GM23338 (cell line): ENCODE measurements at regions not wholly inside any gene's neighbourhood (a gene's known extent, or its start where the extent isn't known, plus 50 kb on each side); places are given as distances from the start of the nearest gene placed in this dataset.
A peak's percentile ranks its signal among the peaks of the same experiment; 100 is the strongest.

Experiments used
- ATAC-seq: fragments of 200-7000 bp; cut with Tn5 transposase; 3 replicates; pipeline ENCODE4 v1.9.1; 2020
- DNase-seq: peaks from one replicate; pipeline ENCODE4 v3.0.0-alpha.2; 2015; ENCODE audit warnings: low spot score
- H2AFZ ChIP-seq: fragments of 200-600 bp; sonication (generic); 2 replicates; pipeline ENCODE4 v1.8.0; 2016; ENCODE audit warnings: antibody characterized with exemption, mild to moderate bottlenecking, moderate library complexity
- H3F3A ChIP-seq: fragments of 200-600 bp; sonication (generic); replicated peaks from 2 replicates; pipeline ENCODE4 v1.8.0; 2017; ENCODE audit warnings: antibody characterized with exemption, mixed run types, low read depth
- H3K27ac ChIP-seq: fragments of 200-600 bp; sonication (generic); 2 replicates; pipeline ENCODE4 v1.6.1; 2016; ENCODE audit warnings: low read depth
- H3K27me3 ChIP-seq: fragments of 200-600 bp; sonication (generic); 2 replicates; pipeline ENCODE4 v1.8.0; 2016; ENCODE audit warnings: mild to moderate bottlenecking, mixed run types, moderate library complexity; ENCODE audit not compliant: insufficient read depth
- H3K36me3 ChIP-seq: fragments of 200-600 bp; sonication (generic); 2 replicates; pipeline ENCODE4 v1.8.0; 2016; ENCODE audit warnings: mild to moderate bottlenecking; ENCODE audit not compliant: insufficient read depth
- H3K4me1 ChIP-seq: fragments of 200-600 bp; sonication (generic); 2 replicates; pipeline ENCODE4 v1.8.0; 2016; ENCODE audit warnings: mild to moderate bottlenecking, moderate library complexity; ENCODE audit not compliant: insufficient read depth
- H3K4me2 ChIP-seq: fragments of 200-600 bp; sonication (generic); 2 replicates; pipeline ENCODE4 v1.7.1; 2017; ENCODE audit warnings: mixed run types
- H3K4me3 ChIP-seq: fragments of 200-600 bp; sonication (generic); 2 replicates; pipeline ENCODE4 v1.6.1; 2016; ENCODE audit warnings: mixed run types
- H3K79me2 ChIP-seq: fragments of 200-600 bp; sonication (generic); replicated peaks from 2 replicates; pipeline ENCODE4 v1.8.0; 2017; ENCODE audit warnings: mild to moderate bottlenecking; ENCODE audit not compliant: insufficient read depth
- H3K9me2 ChIP-seq: fragments of 200-600 bp; sonication (generic); 2 replicates; pipeline ENCODE4 v1.8.0; 2017; ENCODE audit not compliant: insufficient read depth
- H4K20me1 ChIP-seq: fragments of 200-600 bp; sonication (generic); replicated peaks from 2 replicates; pipeline ENCODE4 v1.8.0; 2017; ENCODE audit warnings: mild to moderate bottlenecking; ENCODE audit not compliant: insufficient read depth
- H3K27ac Mint-ChIP-seq: 2 replicates; pipeline ENCODE4 v1.8.0; 2020; ENCODE audit warnings: inconsistent platforms, mild to moderate bottlenecking, moderate library complexity, mixed read lengths
- H3K27me3 Mint-ChIP-seq: 3 replicates; pipeline ENCODE4 v1.8.0; 2022; ENCODE audit warnings: low read depth, mild to moderate bottlenecking, moderate library complexity, mixed read lengths, inconsistent platforms; ENCODE audit not compliant: insufficient read depth, poor library complexity
- H3K36me3 Mint-ChIP-seq: 3 replicates; pipeline ENCODE4 v1.8.0; 2021; ENCODE audit warnings: low read depth, mild to moderate bottlenecking, inconsistent platforms, moderate library complexity, mixed read lengths
- H3K4me1 Mint-ChIP-seq: 3 replicates; pipeline ENCODE4 v1.8.0; 2020; ENCODE audit warnings: mild to moderate bottlenecking, inconsistent platforms, mixed read lengths
- H3K4me3 Mint-ChIP-seq: 3 replicates; pipeline ENCODE4 v1.8.0; 2021; ENCODE audit warnings: moderate library complexity, mild to moderate bottlenecking, inconsistent platforms, mixed read lengths
- H3K9me3 Mint-ChIP-seq: 3 replicates; pipeline ENCODE4 v1.8.0; 2020; ENCODE audit warnings: moderate library complexity, mild to moderate bottlenecking, inconsistent platforms, mixed read lengths
- CREB1 ChIP-seq: fragments of 250-450 bp; sonication (Bioruptor Pico); IDR thresholded peaks from 2 replicates; pipeline ENCODE4 v1.5.0; 2020; ENCODE audit warnings: low read depth, mild to moderate bottlenecking, moderate library complexity
- CTCF ChIP-seq, 2 experiments: fragments of 200-600 bp in 1 of 2; sonication (generic) in 1 of 2; conservative IDR thresholded peaks; 2 replicates each; pipeline versions ENCODE4 v1.5.1 to v1.6.1; 2016 to 2017; ENCODE audit warnings: antibody characterized with exemption in 2 of 2, low read depth in 2 of 2, mild to moderate bottlenecking in 2 of 2, moderate library complexity in 1 of 2
- ETS1 ChIP-seq: IDR thresholded peaks from 2 replicates; pipeline ENCODE4 v1.6.1; 2016; ENCODE audit warnings: antibody characterized with exemption
- EZH2 ChIP-seq: fragments of 200-600 bp; sonication (generic); IDR thresholded peaks from one replicate; pipeline ENCODE4 v1.8.0; 2017; ENCODE audit warnings: antibody characterized with exemption, mild to moderate bottlenecking, low read depth; ENCODE audit not compliant: unreplicated experiment
- EZH2phosphoT487 ChIP-seq: fragments of 200-600 bp; sonication (generic); IDR thresholded peaks from one replicate; pipeline ENCODE4 v1.8.1; 2018; ENCODE audit warnings: antibody characterized with exemption; ENCODE audit not compliant: unreplicated experiment
- JUNB ChIP-seq: IDR thresholded peaks from one replicate; pipeline ENCODE4 v1.6.1; 2016; ENCODE audit warnings: antibody characterized with exemption; ENCODE audit not compliant: unreplicated experiment
- NANOG ChIP-seq: IDR thresholded peaks from 2 replicates; pipeline ENCODE4 v1.6.1; 2016; ENCODE audit warnings: antibody characterized with exemption, borderline replicate concordance
- POLR2AphosphoS5 ChIP-seq: IDR thresholded peaks from 2 replicates; pipeline ENCODE4 v1.6.1; 2016; ENCODE audit warnings: antibody characterized with exemption, low read depth
- REST ChIP-seq: IDR thresholded peaks from one replicate; pipeline ENCODE4 v1.6.1; 2018; ENCODE audit warnings: antibody characterized with exemption; ENCODE audit not compliant: unreplicated experiment
- STAT1 ChIP-seq: IDR thresholded peaks from one replicate; pipeline ENCODE4 v1.6.1; 2016; ENCODE audit warnings: antibody characterized with exemption; ENCODE audit not compliant: unreplicated experiment
- ZNF114 ChIP-seq: fragments of 250-450 bp; sonication (Bioruptor Pico); IDR thresholded peaks from 2 replicates; pipeline ENCODE4 v1.5.0; 2020; ENCODE audit warnings: mild to moderate bottlenecking, moderate library complexity
- ZNF331 ChIP-seq: fragments of 250-450 bp; sonication (Bioruptor Pico); IDR thresholded peaks from 2 replicates; pipeline ENCODE4 v1.5.0; 2020; ENCODE audit warnings: low read depth, mild to moderate bottlenecking, moderate library complexity

GRCh38 chr13:32851083-32852069 lies 164.8 kb upstream of the KL start:
- Histone ChIP-seq H2AFZ (no peak overlapping the region), H3F3A (no peaks in the 10 kb centered on the region), H3K36me3 (no peaks in the 10 kb centered on the region), H3K79me2 (no peaks in the 10 kb centered on the region), H3K4me3 (no peak overlapping the region), H3K4me2 (no peak overlapping the region), H4K20me1 (no peaks in the 10 kb centered on the region), H3K27ac (no peak overlapping the region), H3K27me3 (no peaks in the 10 kb centered on the region), H3K9me2 (no peaks in the 10 kb centered on the region), H3K4me1 (peaks cover 12% of the 10 kb centered on the region)
- ATAC-seq: no peak
- Mint-ChIP-seq H3K27ac (no peak overlapping the region), H3K27me3 (no peaks in the 10 kb centered on the region), H3K36me3 (no peaks in the 10 kb centered on the region), H3K4me3 (no peak overlapping the region), H3K4me1 (peaks cover 31% of the 10 kb centered on the region), H3K9me3 (peaks cover 5% of the 10 kb centered on the region; the same call in 2 of the 3 replicates)
- TF ChIP-seq ZNF331 (CRISPR knock-in tag) (no peak), REST (no peak), CTCF (conservative IDR thresholded peaks at IDR 0.05; ENCODE audit: low read depth in 2 of 2) (no peak), POLR2AphosphoS5 (no peak), ZNF114 (CRISPR knock-in tag) (no peak), JUNB (no peak), EZH2 (no peak)
- DNase-seq: no peak

- no peaks in the 10 kb centered on the region for H3K9me2 ChIP-seq
- no peak for ATAC-seq
- DNase-seq: no peak
- no peaks in the 10 kb centered on the region for H3K36me3 ChIP-seq
- Mint-ChIP-seq H3K9me3 (peaks cover 5% of the 10 kb centered on the region; the same call in 2 of the 3 replicates), H3K4me1 (peaks cover 21% of the 10 kb centered on the region), H3K27ac (no peak overlapping the region), H3K36me3 (no peaks in the 10 kb centered on the region), H3K4me3 (no peak overlapping the region), H3K27me3 (peaks cover 3% of the 10 kb centered on the region)
- no peaks in the 10 kb centered on the region for H3F3A ChIP-seq
- H3K27ac ChIP-seq: no peak overlapping the region
- H3K4me2 ChIP-seq: no peak overlapping the region
- H3K4me1 ChIP-seq: peaks cover 6% of the 10 kb centered on the region; the same call in 1 of the 2 replicates
- H3K79me2 ChIP-seq: no peaks in the 10 kb centered on the region
- H3K27me3 ChIP-seq: no peaks in the 10 kb centered on the region
- H3K4me3 ChIP-seq: no peak overlapping the region
- no peaks in the 10 kb centered on the region for H4K20me1 ChIP-seq
- H2AFZ ChIP-seq: peak overlapping the region; percentile 60; the same call in 1 of the 2 replicates
- no peak for TF ChIP-seq EZH2
- no peak for TF ChIP-seq STAT1
- no peak for TF ChIP-seq REST
- no peak for TF ChIP-seq ZNF114 (CRISPR knock-in tag)
- no peak for TF ChIP-seq CREB1 (CRISPR knock-in tag)
- no peak for TF ChIP-seq JUNB
- TF ChIP-seq NANOG: no peak
- no peak for TF ChIP-seq ETS1
- no peak for TF ChIP-seq ZNF331 (CRISPR knock-in tag)
- no peak for TF ChIP-seq EZH2phosphoT487
- no peak for TF ChIP-seq POLR2AphosphoS5
Measured at GRCh38 chr13:32852526-32852925, 163.7 kb upstream of the KL start.
